ENCODE measurements at regions not wholly inside any gene's neighbourhood (a gene's known extent, or its start where the extent isn't known, plus 50 kb on each side); places are given as distances from the start of the nearest gene placed in this dataset.
A peak's percentile ranks its signal among the peaks of the same experiment; 100 is the strongest.

- DNase-seq (ENCODE audit: low spot score) (no peak), ATAC-seq (no peak)
Measured at GRCh38 chr18:10265560-10266333, 188.7 kb upstream of the APCDD1 start.

GRCh38 chr18:10266334-10266590, 188.2 kb upstream of the APCDD1 start:
- no peak for DNase-seq (ENCODE audit: low spot score)
- ATAC-seq = no peak

- ATAC-seq = no peak
- no peak for DNase-seq (ENCODE audit: low spot score)
Measured at GRCh38 chr18:10269261-10269660, 185.2 kb upstream of the APCDD1 start.

- ATAC-seq (peak; percentile 74), DNase-seq (ENCODE audit: low spot score) (no peak)
Measured at GRCh38 chr18:10270151-10270571, 184.3 kb upstream of the APCDD1 start.

- no peak for ATAC-seq
- DNase-seq (ENCODE audit: low spot score) = no peak
Measured at GRCh38 chr18:10271481-10271880, 183.0 kb upstream of the APCDD1 start.

- no peak for ATAC-seq
- DNase-seq (ENCODE audit: low spot score) = no peak
Measured at GRCh38 chr18:10274301-10274700, 180.1 kb upstream of the APCDD1 start.

GRCh38 chr18:10275486-10275885, 178.9 kb upstream of the APCDD1 start:
- no peak for ATAC-seq
- DNase-seq (ENCODE audit: low spot score) = no peak

- DNase-seq (ENCODE audit: low spot score) (no peak), ATAC-seq (no peak)
Measured at GRCh38 chr18:10278265-10278664, 176.2 kb upstream of the APCDD1 start.

- ATAC-seq (no peak), DNase-seq (ENCODE audit: low spot score) (no peak)
Measured at GRCh38 chr18:10279471-10279870, 175.0 kb upstream of the APCDD1 start.

GRCh38 chr18:10279905-10280644, 174.4 kb upstream of the APCDD1 start:
- no peak for ATAC-seq
- no peak for DNase-seq (ENCODE audit: low spot score)

GRCh38 chr18:10284540-10285282, 169.7 kb upstream of the APCDD1 start:
- no peak for ATAC-seq
- no peak for DNase-seq (ENCODE audit: low spot score)

- no peak for ATAC-seq
- DNase-seq (ENCODE audit: low spot score) = no peak
Measured at GRCh38 chr18:10285283-10285640, 169.2 kb upstream of the APCDD1 start.

- ATAC-seq (no peak), DNase-seq (ENCODE audit: low spot score) (no peak)
Measured at GRCh38 chr18:10286580-10287150, 167.8 kb upstream of the APCDD1 start.

GRCh38 chr18:10289251-10289650, 165.2 kb upstream of the APCDD1 start:
- ATAC-seq (no peak), DNase-seq (ENCODE audit: low spot score) (no peak)

- ATAC-seq (no peak), DNase-seq (ENCODE audit: low spot score) (no peak)
Measured at GRCh38 chr18:10289951-10290637, 164.3 kb upstream of the APCDD1 start.

- ATAC-seq = no peak
Measured at GRCh38 chr18:10290638-10291235, 163.7 kb upstream of the APCDD1 start.

GRCh38 chr18:10291568-10291981, 162.9 kb upstream of the APCDD1 start:
- ATAC-seq (no peak), DNase-seq (ENCODE audit: low spot score) (no peak)

More at GRCh38 chr18:10290638-10291235, 163.7 kb upstream of the APCDD1 start:
- no peak for DNase-seq (ENCODE audit: low spot score)

- ATAC-seq (no peak), DNase-seq (ENCODE audit: low spot score) (no peak)
Measured at GRCh38 chr18:10293966-10294365, 160.5 kb upstream of the APCDD1 start.

- no peak for ATAC-seq
- no peak for DNase-seq (ENCODE audit: low spot score)
Measured at GRCh38 chr18:10295751-10296150, 158.7 kb upstream of the APCDD1 start.

- ATAC-seq (no peak), DNase-seq (ENCODE audit: low spot score) (no peak)
Measured at GRCh38 chr18:10296491-10296890, 157.9 kb upstream of the APCDD1 start.

GRCh38 chr18:10297086-10297485, 157.3 kb upstream of the APCDD1 start:
- DNase-seq (ENCODE audit: low spot score) (no peak), ATAC-seq (no peak)

Data from left lobe of liver (tissue), 2 donors.